Stimulated activated CD8-positive, alpha-beta memory T cell treated with anti-CD3 and anti-CD28 coated beads, Interleukin-2, amount 100 ng/mL, for 48 hours (primary cell): ENCODE measurements at regions not wholly inside any gene's neighbourhood (a gene's known extent, or its start where the extent isn't known, plus 50 kb on each side); places are given as distances from the start of the nearest gene placed in this dataset.

Experiments
- DNase-seq, 2 donors: peaks; one replicate each; pipeline ENCODE4 v3.0.0-alpha.2; 2020; ENCODE audit warnings: low read depth in 2 of 2

GRCh38 chr1:218679988-218680748 lies 335.0 kb downstream of the TGFB2 start:
- no peak for DNase-seq

- no peak for DNase-seq
These were observed 338.1 kb downstream of the TGFB2 start for GRCh38 chr1:218683242-218683641.

DNA sequence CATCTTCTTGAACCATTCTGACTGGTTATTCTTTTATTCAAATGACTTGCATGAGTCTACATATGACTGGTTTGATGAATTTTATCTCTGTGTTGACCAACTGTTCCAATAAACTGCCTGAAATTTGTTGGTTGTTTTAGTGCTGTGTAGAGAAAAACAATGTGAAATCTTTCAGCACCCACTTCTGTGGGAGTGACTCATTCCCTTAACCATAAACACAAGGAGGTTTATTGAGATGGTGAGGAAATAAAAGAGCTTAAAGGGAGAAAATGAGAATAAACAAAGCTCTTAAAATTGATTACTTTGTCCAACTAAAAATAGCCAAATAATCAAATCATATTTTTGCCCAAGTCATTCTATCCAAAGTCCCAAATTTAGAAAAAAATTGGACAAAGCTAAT lies 341.1 kb downstream of the TGFB2 start:
- DNase-seq = no peak

DNA sequence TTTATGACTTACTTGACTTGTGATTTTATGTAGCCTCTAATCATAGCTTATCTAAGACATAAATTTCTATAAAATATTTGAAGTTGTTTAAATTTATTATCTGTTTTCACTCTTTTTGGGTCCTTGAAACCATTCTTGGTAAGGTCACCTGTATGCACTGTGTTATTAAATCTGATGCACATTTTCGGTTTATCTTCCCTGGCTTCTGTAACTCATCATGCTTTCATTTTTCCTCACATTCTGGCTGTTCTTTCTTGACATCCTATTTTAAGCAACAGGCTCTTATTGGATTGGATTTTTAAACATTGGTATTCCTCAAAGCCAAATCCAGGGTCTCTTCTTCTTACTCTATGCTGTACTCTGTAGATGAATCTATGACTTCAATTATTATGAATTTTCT lies 341.6 kb downstream of the TGFB2 start:
- DNase-seq = no peak

DNA sequence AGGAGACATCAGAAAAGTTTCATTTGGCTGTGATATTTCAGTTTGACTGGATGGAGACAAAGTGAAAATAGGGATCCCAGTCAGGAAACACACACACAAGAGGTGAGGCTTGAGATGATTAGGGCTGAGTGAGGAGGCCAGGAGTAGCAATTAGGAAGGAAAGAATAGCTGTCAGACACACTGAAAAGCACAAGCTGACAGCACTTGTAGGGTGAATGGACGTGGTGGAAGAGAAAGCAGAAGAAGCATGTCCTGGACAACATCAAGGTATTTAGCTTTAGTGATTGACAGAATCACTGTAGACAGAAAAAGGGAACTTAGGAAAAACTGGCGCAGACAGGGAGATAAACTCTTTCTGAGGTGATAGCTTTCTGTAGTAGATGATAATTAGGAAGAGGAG lies 347.7 kb downstream of the TGFB2 start:
- DNase-seq = no peak

DNA sequence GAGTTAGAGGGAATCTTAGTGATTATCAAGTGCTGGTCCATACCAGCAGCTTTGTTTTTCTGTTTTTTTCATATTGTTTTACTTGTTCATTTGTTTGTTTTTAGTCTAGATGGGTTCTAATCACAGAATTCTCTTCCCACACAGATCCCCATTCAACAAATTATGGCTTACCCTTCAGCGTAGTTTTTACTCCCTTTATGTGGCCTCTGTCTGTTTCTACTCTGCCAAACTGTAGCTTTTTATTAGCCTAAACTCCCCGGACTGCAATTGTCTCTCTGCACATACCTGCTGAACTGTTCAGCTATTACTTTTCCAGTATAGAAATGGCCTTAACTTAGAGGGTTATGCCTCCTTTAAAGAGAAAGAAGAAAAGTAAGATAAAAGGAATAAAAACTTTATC lies 348.5 kb downstream of the TGFB2 start:
- DNase-seq = no peak

DNA sequence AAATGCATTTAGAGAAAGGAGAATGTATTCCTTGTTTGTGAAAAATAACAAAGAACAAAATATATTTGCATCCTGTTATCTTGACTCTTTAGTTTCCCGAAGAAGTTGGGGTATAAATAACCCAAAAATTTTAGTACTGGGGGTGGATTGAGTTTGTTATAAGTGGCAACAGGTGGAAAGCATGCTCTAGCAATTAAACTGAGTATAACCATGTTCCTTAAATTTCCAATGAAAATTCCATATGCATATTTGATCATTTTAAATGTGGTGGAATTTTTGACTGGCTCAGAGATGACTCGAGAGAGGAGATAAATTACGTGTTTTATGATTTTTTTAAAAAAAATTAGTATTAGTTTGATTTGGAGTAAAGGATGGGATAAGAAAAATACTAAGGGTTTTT lies 348.9 kb downstream of the TGFB2 start:
- no peak for DNase-seq

GRCh38 chr1:218694636-218695035 lies 349.5 kb downstream of the TGFB2 start:
- DNase-seq = no peak

GRCh38 chr1:218695525-218695924 lies 350.4 kb downstream of the TGFB2 start:
- no peak for DNase-seq

DNA sequence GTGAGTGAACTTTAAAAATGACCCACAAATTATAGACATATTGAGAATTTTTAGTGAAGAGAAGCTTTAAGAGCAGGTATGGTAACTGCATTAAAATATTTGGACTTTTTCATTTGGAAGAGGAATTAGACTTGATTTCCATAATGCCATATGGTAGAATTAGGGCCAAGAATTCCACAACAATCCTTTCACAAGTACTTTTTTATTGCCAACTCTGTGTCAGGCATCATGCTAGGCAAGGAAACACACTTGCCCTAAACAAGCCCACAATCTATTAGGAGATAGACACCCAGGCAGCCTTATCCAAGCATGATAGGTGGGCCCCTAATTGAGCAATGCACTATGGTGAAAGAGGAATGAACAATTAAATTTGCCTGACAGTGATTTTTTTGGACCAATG lies 353.0 kb downstream of the TGFB2 start:
- DNase-seq = no peak

DNA sequence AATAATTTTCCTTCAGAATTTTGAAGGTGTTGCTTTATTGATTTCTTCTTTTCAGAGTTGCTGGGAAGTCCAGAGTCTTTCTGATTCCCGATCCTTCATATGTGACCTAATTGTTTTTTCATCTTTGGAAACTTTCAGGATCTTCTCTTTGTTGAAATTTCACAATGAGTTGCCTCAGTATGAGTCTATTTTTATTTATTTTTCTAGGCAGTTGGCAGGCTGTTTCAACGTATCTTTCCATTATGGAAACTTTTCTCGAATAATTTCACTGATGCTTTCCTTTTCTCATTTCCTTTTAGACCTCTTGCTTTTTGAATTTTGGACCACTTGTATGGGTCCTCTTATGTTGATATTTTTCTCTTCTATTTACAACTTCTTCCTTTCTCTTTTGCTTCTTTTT lies 354.3 kb downstream of the TGFB2 start:
- DNase-seq = no peak

GRCh38 chr1:218699865-218700264 lies 354.7 kb downstream of the TGFB2 start:
- no peak for DNase-seq

GRCh38 chr1:218700666-218701065 lies 355.5 kb downstream of the TGFB2 start:
- DNase-seq = no peak

DNA sequence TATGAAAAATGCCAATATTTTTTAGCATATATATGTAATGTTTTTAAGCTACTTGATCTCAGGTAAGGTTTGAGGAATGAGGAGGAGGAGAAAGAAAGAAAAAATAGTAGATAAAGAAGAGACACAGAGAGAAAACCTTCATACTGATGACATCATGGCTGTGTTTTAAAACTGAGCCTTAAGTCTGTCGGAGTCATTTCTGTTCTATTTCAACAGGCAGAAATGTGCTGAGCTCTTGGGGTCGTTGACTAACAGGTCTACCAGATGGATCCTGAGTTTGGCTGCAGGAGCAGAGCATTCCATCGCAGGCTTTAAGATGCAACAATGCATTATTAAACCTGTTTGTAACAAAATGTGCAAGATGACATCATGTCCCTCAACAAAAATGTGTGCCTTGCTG lies 356.0 kb downstream of the TGFB2 start:
- DNase-seq = no peak

- no peak for DNase-seq
These were observed 357.6 kb downstream of the TGFB2 start for GRCh38 chr1:218702775-218703174.

DNA sequence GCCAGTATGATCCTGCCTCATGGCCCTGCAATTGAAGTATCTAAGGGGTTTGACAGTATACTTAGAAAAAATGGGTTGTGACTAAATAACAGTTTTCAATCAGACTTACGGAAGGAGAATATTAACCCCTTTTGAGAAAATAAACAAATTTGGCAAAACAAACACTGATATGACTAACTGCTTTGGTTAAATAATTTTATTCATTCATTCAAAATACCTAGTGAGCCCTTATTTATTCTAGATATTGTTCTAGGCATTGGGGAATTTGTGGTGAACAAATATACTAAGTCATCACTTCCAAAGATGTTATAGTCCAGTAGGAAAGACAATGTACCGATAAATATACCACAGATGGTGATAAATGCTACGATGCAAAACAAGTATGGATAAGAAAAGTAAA lies 358.7 kb downstream of the TGFB2 start:
- no peak for DNase-seq

DNA sequence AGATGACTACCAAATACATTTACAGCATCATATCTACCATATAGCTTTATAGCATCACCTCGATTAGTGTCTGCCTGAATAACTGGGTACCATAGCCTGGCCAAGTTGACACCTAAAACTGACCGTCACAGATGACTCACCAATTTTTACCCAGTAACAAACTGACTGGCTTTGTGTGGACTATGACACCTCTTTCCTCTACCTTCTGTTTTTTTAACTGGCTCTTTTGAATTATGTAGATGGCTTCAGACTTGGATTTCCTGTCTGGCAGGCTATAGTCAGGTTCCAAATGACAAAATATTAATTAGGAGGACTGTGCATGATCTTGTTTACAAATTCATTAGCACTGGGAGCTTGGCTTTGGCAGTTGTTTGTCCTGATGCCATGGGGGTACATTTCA lies 360.3 kb downstream of the TGFB2 start:
- no peak for DNase-seq

GRCh38 chr1:218705911-218706893 lies 361.1 kb downstream of the TGFB2 start:
- no peak for DNase-seq

DNA sequence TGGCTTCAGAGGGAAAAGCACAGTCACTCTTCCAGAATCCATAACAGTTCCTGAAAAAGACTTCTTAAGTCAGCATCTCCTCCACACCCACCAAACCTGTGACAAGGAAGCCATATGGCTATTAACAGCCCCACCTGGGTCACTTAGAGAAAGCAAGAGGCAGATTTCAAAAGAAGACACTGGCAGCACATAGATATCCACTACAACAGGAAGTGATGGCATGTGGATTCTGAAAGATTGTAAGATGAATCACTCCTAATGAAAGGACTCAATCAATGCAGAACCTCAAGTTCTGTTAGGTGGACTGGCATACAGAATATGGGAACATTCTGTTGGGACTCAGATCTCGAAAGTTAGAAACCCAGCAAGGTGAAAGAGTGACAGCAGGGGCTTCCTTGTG lies 365.9 kb downstream of the TGFB2 start:
- DNase-seq = no peak

GRCh38 chr1:218711884-218712674 lies 366.9 kb downstream of the TGFB2 start:
- no peak for DNase-seq

DNA sequence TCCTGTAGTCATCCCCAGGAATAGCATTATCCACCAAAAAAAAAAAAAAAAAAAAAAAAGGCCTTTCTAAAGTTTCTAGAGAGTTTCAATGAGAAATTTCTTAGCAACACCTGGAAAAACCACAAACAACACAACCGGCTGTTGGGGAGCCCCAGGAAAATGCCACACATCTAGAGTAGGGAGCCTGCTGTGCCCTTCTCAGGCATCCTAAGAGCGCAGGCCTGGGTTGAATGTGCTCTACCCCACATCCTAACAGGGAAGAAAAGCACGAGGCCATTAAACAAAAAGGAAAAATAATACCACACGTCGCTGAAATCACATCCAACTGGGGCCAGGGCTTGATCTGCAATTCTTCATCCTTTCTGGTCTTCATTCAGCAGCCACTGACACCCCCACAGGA lies 367.5 kb downstream of the TGFB2 start:
- no peak for DNase-seq
